ENCODE measurements at regions not wholly inside any gene's neighbourhood (a gene's known extent, or its start where the extent isn't known, plus 50 kb on each side); places are given as distances from the start of the nearest gene placed in this dataset.

GRCh38 chr2:64939332-64939917 lies 49.8 kb upstream of the SLC1A4 start:
- TF ChIP-seq CTCF (IDR thresholded peaks at IDR 0.05; ENCODE audit: insufficient read depth, low read depth, low read length, missing control alignments) = peak; percentile 29
- peak overlapping the region; percentile 75 for H3K4me3 ChIP-seq (ENCODE audit: low read depth, low read length)
- peak; percentile 87 for DNase-seq (ENCODE audit: low read depth)
